ENCODE measurements at regions not wholly inside any gene's neighbourhood (a gene's known extent, or its start where the extent isn't known, plus 50 kb on each side); places are given as distances from the start of the nearest gene placed in this dataset.

DNA sequence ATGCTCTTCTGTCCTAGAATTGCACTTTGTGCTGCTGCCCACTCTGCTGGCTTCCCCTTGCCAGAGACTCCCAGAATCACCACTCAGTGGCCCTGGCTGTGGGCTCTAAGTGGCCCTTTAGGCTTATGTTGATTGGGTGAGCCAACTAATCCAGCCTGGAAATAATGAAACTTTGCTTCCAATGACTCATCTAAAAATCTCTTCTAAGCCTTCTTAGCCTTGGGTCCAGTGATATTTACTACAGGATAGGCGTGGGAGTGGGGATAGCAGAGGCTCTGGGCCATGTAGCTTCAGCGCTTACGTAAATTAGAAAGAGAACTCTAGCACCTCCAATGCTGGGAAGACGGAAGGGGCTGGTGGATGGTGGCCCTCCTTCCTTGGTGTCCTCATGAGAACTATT is 137.9 kb downstream of the TTC8 start:
- H3K14ac ChIP-seq (ENCODE audit: insufficient read length): no peak overlapping the region
- H3K4me1 ChIP-seq (replicated peaks in 1 of 4; ENCODE audit: control insufficient read depth in 3 of 4, insufficient read depth in 4 of 4, low read length in 3 of 4): no peaks in the 10 kb centered on the region
- no peaks in the 10 kb centered on the region for H3K9me3 ChIP-seq (ENCODE audit: insufficient read depth in 2 of 2, low read depth in 1 of 2, low read length in 1 of 2)
- no peak overlapping the region for H3K56ac ChIP-seq (replicated peaks; ENCODE audit: insufficient read length, low read depth, low read length)
- no peak overlapping the region for H3K4me2 ChIP-seq (ENCODE audit: insufficient read depth in 1 of 2, low read depth in 2 of 2, low read length in 2 of 2)
- no peak overlapping the region for H2BK120ac ChIP-seq (replicated peaks; ENCODE audit: low read depth, low read length)
- no peak overlapping the region for H4K8ac ChIP-seq (ENCODE audit: extremely low read depth, insufficient read depth, low read length)
- CTCF ChIA-PET (ENCODE audit: partially characterized antibody): no interaction called here
- H3K79me1 ChIP-seq (ENCODE audit: low read depth, low read length): no peaks in the 10 kb centered on the region
- H2BK20ac ChIP-seq (ENCODE audit: low read length): no peak overlapping the region
- H2BK15ac ChIP-seq (ENCODE audit: low read length): no peak overlapping the region
- no peak overlapping the region for H3K18ac ChIP-seq (ENCODE audit: extremely low read depth, low read length)
- no peak overlapping the region for H3K4ac ChIP-seq (replicated peaks; ENCODE audit: insufficient read length, low read depth, low read length)
- no peak overlapping the region for H2AFZ ChIP-seq (ENCODE audit: low read length)
- H3K4me3 ChIP-seq (ENCODE audit: extremely low read depth in 1 of 4, insufficient read depth in 2 of 4, low read depth in 3 of 4, low read length in 4 of 4): no peak overlapping the region
- no peak overlapping the region for H4K5ac ChIP-seq (ENCODE audit: insufficient read length, low read depth, low read length)
- TF ChIP-seq SP1 (IDR thresholded peaks at IDR 0.05; ENCODE audit: low read depth, low read length) (no peak), JUND (IDR thresholded peaks at IDR 0.05; ENCODE audit: low read length) (no peak), SAP30 (IDR thresholded peaks at IDR 0.05; ENCODE audit: insufficient read depth, insufficient replicate concordance, low read length) (no peak), SP4 (IDR thresholded peaks at IDR 0.05; ENCODE audit: low read length) (no peak), FOSL1 (IDR thresholded peaks at IDR 0.05; ENCODE audit: insufficient read depth, low read depth, low read length) (no peak), POLR2A (IDR thresholded peaks at IDR 0.05; ENCODE audit: control extremely low read depth in 1 of 2, low read depth in 2 of 2, low read length in 2 of 2) (no peak), SRF (IDR thresholded peaks at IDR 0.05; ENCODE audit: low read depth, low read length) (no peak), SIRT6 (IDR thresholded peaks at IDR 0.05; ENCODE audit: low read length) (no peak), PHF8 (conservative IDR thresholded peaks at IDR 0.05; ENCODE audit: low read depth, low read length) (no peak), TBP (IDR thresholded peaks at IDR 0.05; ENCODE audit: low read depth, low read length) (no peak), EGR1 (IDR thresholded peaks at IDR 0.05; ENCODE audit: borderline replicate concordance, low read depth, low read length) (no peak), RAD21 (IDR thresholded peaks at IDR 0.05 in 1 of 2, conservative IDR thresholded peaks at IDR 0.05 in 1 of 2; ENCODE audit: low read depth in 2 of 2, low read length in 2 of 2) (no peak), CBX8 (IDR thresholded peaks at IDR 0.05; ENCODE audit: borderline replicate concordance, low read depth, low read length) (no peak), TAF7 (optimal IDR thresholded peaks at IDR 0.05; ENCODE audit: borderline replicate concordance, low read depth, low read length) (no peak), CTBP2 (IDR thresholded peaks at IDR 0.05; ENCODE audit: borderline replicate concordance, insufficient read depth, insufficient read length, low read length) (no peak)
- 85% methylated on average over 4 of the region's 4 CpGs; no CpG with 5 or more reads in 1 of the 2 experiments for WGBS, 2 experiments (ENCODE audit: extremely low coverage in 1 of 2, insufficient coverage in 1 of 2, insufficient read length in 1 of 2, insufficient replicate concordance in 2 of 2, low coverage in 1 of 2, low lambda C conversion rate in 2 of 2, missing lambda C conversion rate in 1 of 2)
- H3K36me3 ChIP-seq (ENCODE audit: control insufficient read depth in 2 of 4, insufficient read depth in 4 of 4, low read length in 3 of 4): no peaks in the 10 kb centered on the region
- no peaks in the 10 kb centered on the region for H3K23me2 ChIP-seq (ENCODE audit: low read depth, low read length)
- no peak overlapping the region for H3K9ac ChIP-seq (replicated peaks in 1 of 4; ENCODE audit: extremely low read depth in 1 of 4, low read depth in 3 of 4, low read length in 3 of 4)
- no peak overlapping the region for H2BK12ac ChIP-seq (ENCODE audit: low read depth, low read length)
- H2BK5ac ChIP-seq (ENCODE audit: low read depth, low read length): no peak overlapping the region
- H3K27ac ChIP-seq (ENCODE audit: low read depth, low read length): no peak overlapping the region
- H3K27me3 ChIP-seq (replicated peaks in 1 of 4; ENCODE audit: control insufficient read depth in 3 of 4, extremely low read depth in 1 of 4, insufficient read depth in 3 of 4, low read length in 3 of 4): no peaks in the 10 kb centered on the region
- H4K20me1 ChIP-seq (replicated peaks in 1 of 2; ENCODE audit: control insufficient read depth in 1 of 2, insufficient read depth in 2 of 2, low read length in 2 of 2): no peaks in the 10 kb centered on the region
- no peak overlapping the region for H4K91ac ChIP-seq (replicated peaks; ENCODE audit: insufficient read length, low read length)
- no peak for DNase-seq (ENCODE audit: low read depth in 1 of 2, low spot score in 2 of 2)
- no peak for FAIRE-seq
- H3K79me2 ChIP-seq (ENCODE audit: control insufficient read depth in 1 of 2, insufficient read depth in 2 of 2, low read length in 2 of 2): no peaks in the 10 kb centered on the region
- POLR2A ChIA-PET (ENCODE audit: partially characterized antibody): interaction anchor here (0.6 kb wide), 1 partner anchor 235 kb away, joined by 3 read pairs; no protein-coding TSS in a partner anchor
- H2AK5ac ChIP-seq (ENCODE audit: low read depth, low read length): no peak overlapping the region
- no peak overlapping the region for H3K23ac ChIP-seq (ENCODE audit: insufficient read length)

All from H1 (cell line).